ENCODE measurements at regions not wholly inside any gene's neighbourhood (a gene's known extent, or its start where the extent isn't known, plus 50 kb on each side); places are given as distances from the start of the nearest gene placed in this dataset.

DNA sequence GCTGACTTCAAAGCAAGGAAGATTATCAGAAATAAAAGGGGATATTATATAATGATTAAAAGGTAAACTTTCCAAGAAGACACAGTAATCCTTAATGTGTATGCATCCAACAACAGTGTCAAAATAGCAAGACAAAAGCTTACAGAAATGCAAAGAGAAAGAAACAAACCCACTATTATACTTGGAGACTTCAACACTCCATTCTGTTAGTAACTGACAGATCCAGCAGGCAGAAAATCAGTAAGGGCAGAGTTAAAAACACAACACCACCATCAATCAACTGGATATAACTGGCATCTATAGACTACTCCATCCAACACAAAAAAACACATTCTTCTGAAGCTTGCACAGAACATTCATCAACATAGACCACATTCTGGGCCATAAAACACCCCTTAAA lies 103.8 kb downstream of the OR13A1 start:
- no peak overlapping the region for H3K27ac ChIP-seq
- H3K4me1 ChIP-seq (replicated peaks) = no peaks in the 10 kb centered on the region
- intact Hi-C loops (cut with DNase I) = no loop called here
- H3K4me3 ChIP-seq = no peak overlapping the region
- TF ChIP-seq POLR2AphosphoS5 (IDR thresholded peaks at IDR 0.05) (no peak), POLR2A (IDR thresholded peaks at IDR 0.05) (no peak)
- TF ChIP-seq, protein P1, sequence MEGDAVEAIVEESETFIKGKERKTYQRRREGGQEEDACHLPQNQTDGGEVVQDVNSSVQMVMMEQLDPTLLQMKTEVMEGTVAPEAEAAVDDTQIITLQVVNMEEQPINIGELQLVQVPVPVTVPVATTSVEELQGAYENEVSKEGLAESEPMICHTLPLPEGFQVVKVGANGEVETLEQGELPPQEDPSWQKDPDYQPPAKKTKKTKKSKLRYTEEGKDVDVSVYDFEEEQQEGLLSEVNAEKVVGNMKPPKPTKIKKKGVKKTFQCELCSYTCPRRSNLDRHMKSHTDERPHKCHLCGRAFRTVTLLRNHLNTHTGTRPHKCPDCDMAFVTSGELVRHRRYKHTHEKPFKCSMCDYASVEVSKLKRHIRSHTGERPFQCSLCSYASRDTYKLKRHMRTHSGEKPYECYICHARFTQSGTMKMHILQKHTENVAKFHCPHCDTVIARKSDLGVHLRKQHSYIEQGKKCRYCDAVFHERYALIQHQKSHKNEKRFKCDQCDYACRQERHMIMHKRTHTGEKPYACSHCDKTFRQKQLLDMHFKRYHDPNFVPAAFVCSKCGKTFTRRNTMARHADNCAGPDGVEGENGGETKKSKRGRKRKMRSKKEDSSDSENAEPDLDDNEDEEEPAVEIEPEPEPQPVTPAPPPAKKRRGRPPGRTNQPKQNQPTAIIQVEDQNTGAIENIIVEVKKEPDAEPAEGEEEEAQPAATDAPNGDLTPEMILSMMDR (IDR thresholded peaks at IDR 0.05) = no peak
- no peaks in the 10 kb centered on the region for H3K9me3 ChIP-seq
- no peaks in the 10 kb centered on the region for H3K27me3 ChIP-seq (replicated peaks; ENCODE audit: insufficient read depth)
- no peak for DNase-seq (ENCODE audit: low spot score)
- no peaks in the 10 kb centered on the region for H3K36me3 ChIP-seq

DNA sequence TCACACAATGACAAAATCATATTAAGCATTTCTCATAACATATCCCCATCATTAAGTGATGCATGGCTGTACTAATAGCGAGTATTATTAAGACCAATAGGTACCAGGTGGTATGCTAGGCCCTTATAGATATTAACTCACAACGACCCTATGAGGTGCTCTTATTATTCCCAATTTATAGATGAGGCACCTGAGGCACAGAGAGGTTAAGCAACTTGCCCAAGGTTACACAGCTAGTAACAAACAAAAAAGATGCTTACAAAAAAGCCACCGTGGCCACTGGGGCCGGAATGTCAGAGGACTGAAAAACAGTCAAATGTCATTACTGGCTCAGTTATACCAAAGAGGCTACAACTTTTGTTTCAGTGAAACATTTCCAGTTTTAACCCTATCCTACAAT lies 96.0 kb downstream of the OR13A1 start:
- Histone ChIP-seq H3K36me3 (no peaks in the 10 kb centered on the region), H3K4me3 (no peak overlapping the region), H3K9me3 (no peaks in the 10 kb centered on the region), H3K4me1 (replicated peaks) (no peaks in the 10 kb centered on the region), H3K27me3 (replicated peaks; ENCODE audit: insufficient read depth) (no peaks in the 10 kb centered on the region), H3K27ac (no peak overlapping the region)
- intact Hi-C loops (cut with DNase I) = no loop called here
- TF ChIP-seq POLR2A (IDR thresholded peaks at IDR 0.05) (no peak), POLR2AphosphoS5 (IDR thresholded peaks at IDR 0.05) (no peak)
- TF ChIP-seq, protein P1 (IDR thresholded peaks at IDR 0.05) = no peak
- no peak for DNase-seq (ENCODE audit: low spot score)
- 82% methylated on average over 4 of the region's 4 CpGs for WGBS

DNA sequence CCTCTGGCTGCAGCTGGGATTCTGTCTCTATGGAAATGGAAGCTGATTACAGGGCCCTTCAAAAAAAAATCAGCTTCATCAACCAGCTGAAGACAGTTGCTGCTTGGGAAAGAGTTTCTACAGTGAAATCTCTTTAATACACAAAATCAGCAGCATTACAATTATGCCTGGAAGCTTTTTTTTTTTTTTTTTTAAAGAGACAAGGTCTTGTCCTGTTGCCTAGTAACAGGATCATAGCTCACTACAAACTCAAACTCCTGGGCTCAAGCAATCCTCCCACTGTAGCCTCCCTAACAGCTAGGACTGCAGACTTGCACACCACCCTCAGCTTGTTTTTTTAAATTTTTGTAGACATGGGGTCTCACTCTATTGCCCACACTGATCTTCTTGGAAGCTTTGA lies 94.5 kb downstream of the OR13A1 start:
- H3K36me3 ChIP-seq = no peaks in the 10 kb centered on the region
- H3K9me3 ChIP-seq = no peaks in the 10 kb centered on the region
- TF ChIP-seq POLR2A (IDR thresholded peaks at IDR 0.05) = no peak
- TF ChIP-seq, protein P1 (IDR thresholded peaks at IDR 0.05) = no peak
- no peak for TF ChIP-seq POLR2AphosphoS5 (IDR thresholded peaks at IDR 0.05)
- no peaks in the 10 kb centered on the region for H3K4me1 ChIP-seq (replicated peaks)
- no peak overlapping the region for H3K27ac ChIP-seq
- intact Hi-C loops (cut with DNase I) = no loop called here
- H3K27me3 ChIP-seq (replicated peaks; ENCODE audit: insufficient read depth) = no peaks in the 10 kb centered on the region
- no peak for DNase-seq (ENCODE audit: low spot score)
- H3K4me3 ChIP-seq = no peak overlapping the region

DNA sequence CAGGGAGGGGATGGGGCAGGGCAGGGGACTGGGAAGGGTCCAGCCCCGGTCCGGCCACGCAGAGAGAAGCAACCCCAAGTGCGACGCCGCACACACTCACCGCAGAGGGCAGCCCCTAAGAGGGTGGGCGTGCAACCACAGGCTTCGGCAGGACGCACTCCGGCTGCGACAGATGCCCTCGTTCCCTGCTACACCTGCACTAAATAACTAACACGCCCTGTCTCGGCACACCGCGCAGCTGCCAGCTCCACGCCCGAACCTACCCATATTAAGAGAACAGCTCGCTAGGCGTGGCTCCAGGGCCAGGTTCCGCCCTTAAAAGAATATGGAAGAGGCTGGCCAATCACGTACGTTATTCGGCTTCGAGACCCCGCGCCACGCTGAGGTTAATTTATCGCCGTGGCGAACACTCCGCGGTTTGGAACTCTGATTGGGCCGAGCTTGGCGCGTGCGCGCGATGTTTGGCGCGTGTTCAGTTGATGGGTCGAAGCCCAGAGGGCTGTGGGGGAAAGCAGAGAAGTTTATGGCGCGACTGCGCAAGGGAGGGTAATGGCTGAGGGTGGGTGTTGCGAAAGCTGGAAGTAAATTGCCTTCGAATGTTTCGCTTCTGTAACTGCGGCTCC lies 91.1 kb downstream of the OR13A1 start:
- H3K27me3 ChIP-seq (replicated peaks; ENCODE audit: insufficient read depth) = no peaks in the 10 kb centered on the region
- no peak for DNase-seq (ENCODE audit: low spot score)
- 73% methylated on average over 50 of the region's 50 CpGs for WGBS
- H3K4me1 ChIP-seq (replicated peaks) = no peaks in the 10 kb centered on the region
- TF ChIP-seq POLR2A (IDR thresholded peaks at IDR 0.05) = no peak
- H3K9me3 ChIP-seq = no peaks in the 10 kb centered on the region
- H3K36me3 ChIP-seq = no peaks in the 10 kb centered on the region
- no peak overlapping the region for H3K27ac ChIP-seq
- intact Hi-C loops (cut with DNase I) = no loop called here
- no peak overlapping the region for H3K4me3 ChIP-seq

DNA sequence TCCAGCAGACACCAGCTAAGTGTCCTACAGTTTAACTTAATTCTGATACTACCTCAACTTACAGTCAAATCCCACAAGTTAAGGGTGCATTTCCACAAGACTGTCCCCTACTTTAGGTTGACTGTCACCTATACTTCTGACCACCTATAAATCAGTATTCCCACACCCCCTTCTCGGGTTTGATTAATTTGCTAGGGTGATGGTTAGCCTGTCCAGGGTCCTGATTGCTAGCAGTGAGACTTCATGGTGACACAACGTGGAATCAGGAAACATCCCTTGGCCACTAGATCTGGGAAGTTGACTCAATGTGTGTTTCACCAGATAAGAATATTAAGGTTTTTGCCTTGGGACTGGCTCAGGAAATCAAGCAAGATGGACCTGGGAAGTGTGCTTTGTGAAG lies 88.4 kb downstream of the OR13A1 start:
- Histone ChIP-seq H3K4me1 (replicated peaks) (no peaks in the 10 kb centered on the region), H3K27me3 (replicated peaks; ENCODE audit: insufficient read depth) (no peaks in the 10 kb centered on the region), H3K36me3 (no peaks in the 10 kb centered on the region), H3K9me3 (no peaks in the 10 kb centered on the region), H3K4me3 (no peak overlapping the region), H3K27ac (no peak overlapping the region)
- intact Hi-C loops (cut with DNase I) = no loop called here
- 68% methylated on average over 2 of the region's 2 CpGs for WGBS
- TF ChIP-seq POLR2A (IDR thresholded peaks at IDR 0.05) = no peak
- TF ChIP-seq, protein P1 (IDR thresholded peaks at IDR 0.05) = no peak
- no peak for TF ChIP-seq POLR2AphosphoS5 (IDR thresholded peaks at IDR 0.05)
- no peak for DNase-seq (ENCODE audit: low spot score)
